ENCODE measurements at regions not wholly inside any gene's neighbourhood (a gene's known extent, or its start where the extent isn't known, plus 50 kb on each side); places are given as distances from the start of the nearest gene placed in this dataset.

DNA sequence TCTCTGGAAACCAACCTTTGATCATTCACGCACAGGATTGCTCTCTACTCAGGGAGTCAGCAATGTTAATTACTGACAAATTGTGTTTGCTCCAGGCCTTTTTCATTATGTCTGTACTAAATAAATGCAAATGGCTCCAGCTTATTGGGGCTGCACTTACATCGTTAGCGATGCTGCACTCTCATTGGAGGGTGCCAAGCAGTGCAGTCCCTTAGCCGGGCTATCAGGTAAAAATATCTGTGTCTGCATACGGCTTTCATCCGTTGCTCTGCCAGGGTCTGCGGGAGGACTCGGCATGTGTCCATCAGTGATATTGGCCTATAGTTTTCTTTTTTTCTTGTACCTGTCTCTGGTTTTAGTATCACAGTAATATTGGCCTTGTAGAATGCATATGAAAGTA is 471.5 kb upstream of the CADM2 start:
- TF ChIP-seq CTCF (IDR thresholded peaks at IDR 0.05; ENCODE audit: low read depth, low read length, poor library complexity, severe bottlenecking), result no peak
- TF ChIP-seq EZH2phosphoT487 (IDR thresholded peaks at IDR 0.05; ENCODE audit: borderline replicate concordance, low read length), result no peak

Measured in DOHH2 (cell line).